IMR-90 (cell line): ENCODE measurements at regions not wholly inside any gene's neighbourhood (a gene's known extent, or its start where the extent isn't known, plus 50 kb on each side); places are given as distances from the start of the nearest gene placed in this dataset.

ENCODE experiments used
- ATAC-seq: fragments of 200-7000 bp; cut with Tn5 transposase; 2 replicates; pipeline ENCODE4 v1.9.1; 2020; ENCODE audit warnings: low read depth, mild to moderate bottlenecking, moderate library complexity
- BruUV-seq: library from RNA; stranded (reverse); fragments of 400-500 nt; replicated peaks from 2 replicates; lab custom pipeline; 2021; lab: Mats Ljungman, UMichigan
- CTCF ChIA-PET: fragments of 300-600 bp; formaldehyde crosslinking; extraction: SDS; loops from one replicate; lab custom pipeline; 2021; ENCODE audit warnings: antibody characterized with exemption; lab: Yijun Ruan, JAX
- POLR2A ChIA-PET: fragments of 300-600 bp; sonication (Branson Sonifier 250); formaldehyde crosslinking; loops from one replicate; lab custom pipeline; 2022; ENCODE audit warnings: antibody characterized with exemption; ENCODE audit not compliant: unreplicated experiment; lab: Charles Lee
- DNase-seq: peaks from one replicate; pipeline ENCODE4 v3.0.0; 2013
- H2AFZ ChIP-seq: replicated peaks from 2 replicates; pipeline ENCODE3; 2013; ENCODE audit warnings: low read length, mild to moderate bottlenecking; ENCODE audit not compliant: poor library complexity
- H2AK5ac ChIP-seq: 2 replicates; pipeline ENCODE4 v1.6.1; 2013; ENCODE audit warnings: low read depth, low read length, inconsistent platforms
- H2AK9ac ChIP-seq: replicated peaks from 2 replicates; pipeline ENCODE3; 2013; ENCODE audit warnings: mild to moderate bottlenecking, low read depth, low read length, moderate library complexity; ENCODE audit not compliant: poor library complexity
- H2BK120ac ChIP-seq: 2 replicates; pipeline ENCODE4 v1.6.1; 2013; ENCODE audit warnings: low read depth, low read length, inconsistent platforms
- H2BK15ac ChIP-seq: 3 replicates; pipeline ENCODE4 v1.6.1; 2013; ENCODE audit warnings: low read depth, low read length, inconsistent platforms
- H2BK20ac ChIP-seq: 2 replicates; pipeline ENCODE4 v1.6.1; 2013; ENCODE audit warnings: low read depth, mild to moderate bottlenecking, inconsistent platforms, low read length, moderate library complexity
- H2BK5ac ChIP-seq: 2 replicates; pipeline ENCODE4 v1.6.1; 2013; ENCODE audit warnings: mild to moderate bottlenecking, low read depth, low read length, inconsistent platforms; ENCODE audit not compliant: poor library complexity, severe bottlenecking
- H3K14ac ChIP-seq: replicated peaks from 2 replicates; pipeline ENCODE4 v1.6.1; 2013; ENCODE audit warnings: low read depth, low read length, inconsistent platforms
- H3K18ac ChIP-seq: 2 replicates; pipeline ENCODE4 v1.6.1; 2013; ENCODE audit warnings: low read depth, low read length, control low read depth
- H3K23ac ChIP-seq: 2 replicates; pipeline ENCODE4 v1.6.1; 2013; ENCODE audit warnings: low read depth, low read length, inconsistent platforms
- H3K27ac ChIP-seq: 2 replicates; pipeline ENCODE4 v1.5.1; 2013; ENCODE audit warnings: mild to moderate bottlenecking, control low read depth, low read length; ENCODE audit not compliant: insufficient read depth
- H3K27me3 ChIP-seq: 2 replicates; pipeline ENCODE4 v1.6.1; 2013; ENCODE audit warnings: low read length; ENCODE audit not compliant: control insufficient read depth, insufficient read depth
- H3K36me3 ChIP-seq: 2 replicates; pipeline ENCODE4 v1.6.1; 2013; ENCODE audit warnings: low read length, mixed read lengths; ENCODE audit not compliant: control insufficient read depth, insufficient read depth
- H3K4ac ChIP-seq: 2 replicates; pipeline ENCODE4 v1.6.1; 2013; ENCODE audit warnings: low read depth, low read length, inconsistent platforms
- H3K4me1 ChIP-seq: 2 replicates; pipeline ENCODE4 v1.6.1; 2013; ENCODE audit warnings: low read length, mixed read lengths; ENCODE audit not compliant: control insufficient read depth, insufficient read depth
- H3K4me2 ChIP-seq: 2 replicates; pipeline ENCODE4 v1.6.1; 2013; ENCODE audit warnings: low read depth, mild to moderate bottlenecking, control low read depth, low read length, moderate library complexity
- H3K4me3 ChIP-seq: 2 replicates; pipeline ENCODE4 v1.5.1; 2013; ENCODE audit warnings: low read depth, mild to moderate bottlenecking, control low read depth, low read length, moderate library complexity; ENCODE audit not compliant: insufficient read depth
- H3K56ac ChIP-seq: 2 replicates; pipeline ENCODE4 v1.6.1; 2013; ENCODE audit warnings: low read length, inconsistent platforms; ENCODE audit not compliant: insufficient read depth; ENCODE audit errors: extremely low read depth
- H3K79me1 ChIP-seq, 2 experiments: 2 replicates each; pipeline ENCODE4 v1.6.1; 2013; ENCODE audit warnings: low read length in 2 of 2, inconsistent platforms in 1 of 2, low read depth in 1 of 2
- H3K9ac ChIP-seq: 2 replicates; pipeline ENCODE4 v1.6.1; 2013; ENCODE audit warnings: low read depth, low read length, control low read depth
- H3K9me1 ChIP-seq: 2 replicates; pipeline ENCODE4 v1.6.1; 2013; ENCODE audit warnings: low read length, inconsistent platforms; ENCODE audit not compliant: insufficient read depth
- H3K9me3 ChIP-seq: 2 replicates; pipeline ENCODE4 v1.6.1; 2013; ENCODE audit warnings: low read length; ENCODE audit not compliant: control insufficient read depth, insufficient read depth
- H4K20me1 ChIP-seq: 2 replicates; pipeline ENCODE4 v1.6.1; 2013; ENCODE audit warnings: low read length, inconsistent platforms; ENCODE audit not compliant: insufficient read depth
- H4K5ac ChIP-seq: 2 replicates; pipeline ENCODE4 v1.6.1; 2013; ENCODE audit warnings: mild to moderate bottlenecking, low read depth, low read length, control low read depth
- H4K8ac ChIP-seq, 2 experiments: 2 replicates each; pipeline ENCODE4 v1.6.1; 2013; ENCODE audit warnings: low read depth in 2 of 2, low read length in 2 of 2, control low read depth in 1 of 2, inconsistent platforms in 1 of 2
- H4K91ac ChIP-seq: 2 replicates; pipeline ENCODE4 v1.6.1; 2013; ENCODE audit warnings: low read depth, low read length, inconsistent platforms; ENCODE audit not compliant: insufficient read depth
- BHLHE40 ChIP-seq: fragments of 150-350 bp; IDR thresholded peaks from 2 replicates; pipeline ENCODE4 v1.6.1; 2016; ENCODE audit warnings: mild to moderate bottlenecking, low read depth, low read length
- NFE2L2 ChIP-seq: fragments of 150-350 bp; IDR thresholded peaks from 2 replicates; pipeline ENCODE4 v1.6.1; 2016; ENCODE audit warnings: low read depth, mild to moderate bottlenecking, low read length
- WGBS, 2 experiments: methylation state at CpG; one replicate each; pipeline versions ENCODE4 v1.1.5 to v1.1.7; 2013; ENCODE audit warnings: missing lambda C conversion rate in 2 of 2; ENCODE audit not compliant: insufficient read length in 1 of 2; ENCODE audit errors: extremely low coverage in 2 of 2; 5-methylcytosine and 5-hydroxymethylcytosine counted together
- dilution Hi-C: fragments of 300-500 bp; cut with HindIII; formaldehyde crosslinking; loops from one replicate; pipeline ENCODE4 v1.14.3; 2018; ENCODE audit warnings: low sequenced_read_pairs; ENCODE audit not compliant: unreplicated experiment
- in situ Hi-C: fragments of 300-500 bp; cut with MboI; formaldehyde crosslinking; loops from 3 replicates; pipeline ENCODE4 v1.14.3; 2019; ENCODE audit warnings: low sequenced_read_pairs, inconsistent platforms, mixed read lengths
- intact Hi-C: fragments of 100-400 bp; cut with micrococcal nuclease; formaldehyde crosslinking; loops from 2 replicates; pipeline ENCODE4 v1.10.0; 2022

DNA sequence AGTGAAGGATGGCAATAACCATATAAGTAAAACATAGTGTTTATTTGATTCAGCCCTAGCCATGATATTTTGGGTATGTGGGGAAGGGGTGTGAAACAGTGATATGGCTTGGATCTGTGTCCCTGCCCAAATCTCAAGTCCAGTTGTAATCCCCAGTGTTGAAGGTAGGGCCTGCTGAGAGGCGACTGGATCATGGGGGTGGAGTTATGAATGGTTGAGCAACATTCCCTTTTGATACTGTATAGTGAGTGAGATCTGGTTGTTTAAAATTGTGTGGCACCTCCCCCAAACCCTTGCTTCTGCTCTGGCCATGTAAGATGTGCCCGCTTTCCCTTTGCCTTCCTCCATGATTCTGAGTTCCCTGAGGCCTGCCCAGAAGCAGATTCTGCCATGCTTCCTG, 1804.6 kb downstream of the MAT2B start:
- no peak overlapping the region for H3K9ac ChIP-seq
- no peaks in the 10 kb centered on the region for H3K9me1 ChIP-seq
- H2BK15ac ChIP-seq: no peak overlapping the region
- POLR2A ChIA-PET: no interaction called here
- H3K9me3 ChIP-seq: no peaks in the 10 kb centered on the region
- no peaks in the 10 kb centered on the region for H3K27me3 ChIP-seq
- no peak overlapping the region for H2BK120ac ChIP-seq
- no peak overlapping the region for H2BK20ac ChIP-seq
- CTCF ChIA-PET: no interaction called here
- no peaks in the 10 kb centered on the region for H3K79me1 ChIP-seq
- no peak overlapping the region for H4K8ac ChIP-seq
- no peak overlapping the region for H4K5ac ChIP-seq
- no peak overlapping the region for H3K14ac ChIP-seq
- H3K4me3 ChIP-seq: no peak overlapping the region
- no peak for DNase-seq
- H2AK5ac ChIP-seq: no peak overlapping the region
- in situ Hi-C loops (no loop called here), intact Hi-C loops (no loop called here), dilution Hi-C loops (no loop called here)
- no CpG with 5 or more reads among the region's 2 CpGs for WGBS, 2 experiments
- no peak overlapping the region for H3K23ac ChIP-seq
- no peaks in the 10 kb centered on the region for H3K4me1 ChIP-seq
- no peaks in the 10 kb centered on the region for H3K36me3 ChIP-seq
- H3K18ac ChIP-seq: no peak overlapping the region
- H4K20me1 ChIP-seq: no peaks in the 10 kb centered on the region
- BruUV-seq: no TSS peak
- no peak overlapping the region for H3K4me2 ChIP-seq
- H2AK9ac ChIP-seq: no peak overlapping the region
- H2AFZ ChIP-seq: no peak overlapping the region
- H3K27ac ChIP-seq: no peak overlapping the region
- no peak overlapping the region for H3K56ac ChIP-seq
- no peak overlapping the region for H4K91ac ChIP-seq
- no peak overlapping the region for H3K4ac ChIP-seq
- H2BK5ac ChIP-seq: no peak overlapping the region
- TF ChIP-seq BHLHE40 (no peak), NFE2L2 (no peak)
- ATAC-seq: no peak
